ENCODE measurements at regions not wholly inside any gene's neighbourhood (a gene's known extent, or its start where the extent isn't known, plus 50 kb on each side); places are given as distances from the start of the nearest gene placed in this dataset.

DNA sequence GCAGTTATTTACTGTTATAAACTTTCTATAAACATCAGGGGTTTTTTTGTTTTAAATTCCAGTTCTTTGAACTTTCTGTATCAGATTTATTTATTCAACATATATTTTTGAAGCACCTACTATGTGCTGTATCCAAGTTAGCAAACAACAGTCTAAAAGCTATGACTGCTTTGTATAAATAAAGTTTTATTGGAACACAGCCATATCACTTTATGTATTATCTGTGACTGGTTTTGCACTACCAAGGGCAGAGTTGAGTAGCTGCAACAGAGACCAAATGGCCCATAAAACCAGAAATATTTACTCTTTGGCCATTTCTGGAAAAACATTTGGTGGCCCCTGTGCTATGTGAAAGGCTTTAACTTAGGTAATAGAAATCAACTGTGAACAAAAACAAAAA, 110.2 kb upstream of the ERCC4 start:
- no peak for TF ChIP-seq CTCF (conservative IDR thresholded peaks at IDR 0.05)
- TF ChIP-seq ZFX (IDR thresholded peaks at IDR 0.05) = no peak
